ENCODE measurements at regions not wholly inside any gene's neighbourhood (a gene's known extent, or its start where the extent isn't known, plus 50 kb on each side); places are given as distances from the start of the nearest gene placed in this dataset.

GRCh38 chr15:61655881-61656280 lies 404.4 kb downstream of the VPS13C start:
- BruUV-seq (replicated peaks) = no TSS peak
- H3K27me3 ChIP-seq (ENCODE audit: control insufficient read depth in 2 of 2, insufficient read depth in 2 of 2, low read length in 2 of 2) = peaks cover 0 to 6% of the 10 kb centered on the region in 2 experiments; a peak in 1 of 5 replicates
- POLR2A ChIA-PET = interaction anchor here (1.1 to 1.4 kb wide), 2 partner anchors 10 to 21 kb away, joined by 3 read pairs; no protein-coding TSS in a partner anchor
- no peaks in the 10 kb centered on the region for H3K9me1 ChIP-seq (ENCODE audit: control insufficient read depth, insufficient read depth, low read length)
- no peak for FAIRE-seq
- H3K4me2 ChIP-seq (ENCODE audit: insufficient read depth, low read length) = no peak overlapping the region
- no peak overlapping the region for H3K4me3 ChIP-seq
- no peaks in the 10 kb centered on the region for H3K36me3 ChIP-seq (ENCODE audit: control insufficient read depth, insufficient read depth, low read length)
- no peak for ATAC-seq
- no peaks in the 10 kb centered on the region for H4K20me1 ChIP-seq (replicated peaks; ENCODE audit: control insufficient read depth, insufficient read depth, low read length)
- H2AFZ ChIP-seq (ENCODE audit: low read depth, low read length) = no peak overlapping the region
- TF ChIP-seq ADNP (tag; IDR thresholded peaks at IDR 0.05) = no peak
- TF ChIP-seq ATF3 (IDR thresholded peaks at IDR 0.05) = no peak
- no peak for TF ChIP-seq ATF3 (CRISPR knock-in tag; conservative IDR thresholded peaks at IDR 0.05)
- TF ChIP-seq ZNF354B (CRISPR knock-in tag; IDR thresholded peaks at IDR 0.05) = no peak
- H3K9ac ChIP-seq (ENCODE audit: insufficient read depth in 1 of 2, low read depth in 2 of 2, low read length in 2 of 2) = no peak overlapping the region
- no peak for DNase-seq (ENCODE audit: extremely low read depth in 1 of 4, low spot score in 3 of 4)
- intact Hi-C loops (cut with micrococcal nuclease) (no loop called here), in situ Hi-C loops (cut with MboI) (no loop called here)
- 0% methylated on average over 3 of the region's 3 CpGs for WGBS (ENCODE audit: insufficient coverage, low coverage, missing lambda C conversion rate)
- no peaks in the 10 kb centered on the region for H3K4me1 ChIP-seq (replicated peaks in 1 of 2; ENCODE audit: control insufficient read depth in 2 of 2, insufficient read depth in 2 of 2, low read length in 2 of 2)
- CTCF ChIA-PET (ENCODE audit: low intra/inter-chr PET ratio) = interaction anchor here (0.7 kb wide), 1 partner anchor 487 kb away, joined by 4 read pairs; no protein-coding TSS in a partner anchor
- H3K9me3 ChIP-seq (replicated peaks; ENCODE audit: control insufficient read depth, insufficient read depth, low read depth, low read length) = no peaks in the 10 kb centered on the region
- H3K79me2 ChIP-seq (ENCODE audit: control insufficient read depth, insufficient read depth, low read length) = no peaks in the 10 kb centered on the region
- H3K27ac ChIP-seq (ENCODE audit: extremely low read depth, low read depth, low read length) = no peak overlapping the region

GRCh38 chr15:61654918-61655317 lies 405.3 kb downstream of the VPS13C start:
- WGBS (ENCODE audit: insufficient coverage, low coverage, missing lambda C conversion rate) = 8% methylated on average over 12 of the region's 12 CpGs
- CTCF ChIA-PET (ENCODE audit: low intra/inter-chr PET ratio) = no interaction called here
- DNase-seq (ENCODE audit: extremely low read depth in 1 of 4, low spot score in 3 of 4) (no peak), ATAC-seq (no peak), FAIRE-seq (no peak)
- Histone ChIP-seq H3K27ac (ENCODE audit: extremely low read depth, low read depth, low read length) (no peak overlapping the region), H2AFZ (ENCODE audit: low read depth, low read length) (no peak overlapping the region), H3K79me2 (ENCODE audit: control insufficient read depth, insufficient read depth, low read length) (no peaks in the 10 kb centered on the region), H4K20me1 (replicated peaks; ENCODE audit: control insufficient read depth, insufficient read depth, low read length) (no peaks in the 10 kb centered on the region), H3K4me2 (ENCODE audit: insufficient read depth, low read length) (no peak overlapping the region), H3K27me3 (ENCODE audit: control insufficient read depth in 2 of 2, insufficient read depth in 2 of 2, low read length in 2 of 2) (peaks cover 0 to 6% of the 10 kb centered on the region in 2 experiments; a peak in 1 of 5 replicates), H3K4me1 (replicated peaks in 1 of 2; ENCODE audit: control insufficient read depth in 2 of 2, insufficient read depth in 2 of 2, low read length in 2 of 2) (no peaks in the 10 kb centered on the region), H3K9me1 (ENCODE audit: control insufficient read depth, insufficient read depth, low read length) (no peaks in the 10 kb centered on the region), H3K9ac (ENCODE audit: insufficient read depth in 1 of 2, low read depth in 2 of 2, low read length in 2 of 2) (no peak overlapping the region), H3K4me3 (no peak overlapping the region), H3K36me3 (ENCODE audit: control insufficient read depth, insufficient read depth, low read length) (no peaks in the 10 kb centered on the region), H3K9me3 (replicated peaks; ENCODE audit: control insufficient read depth, insufficient read depth, low read depth, low read length) (no peaks in the 10 kb centered on the region)
- in situ Hi-C loops (cut with MboI) = no loop called here
- POLR2A ChIA-PET = interaction anchor here (0.9 to 1.4 kb wide), 2 partner anchors 9 to 159 kb away, joined by 3 read pairs; no protein-coding TSS in a partner anchor
- intact Hi-C loops (cut with micrococcal nuclease) = no loop called here
- BruUV-seq (replicated peaks) = no TSS peak
- TF ChIP-seq CBX2 (IDR thresholded peaks at IDR 0.05; ENCODE audit: insufficient read depth, low read length, poor library complexity, severe bottlenecking) (no peak), NR2C2 (CRISPR knock-in tag; IDR thresholded peaks at IDR 0.05) (no peak), NR2C2 (tag; IDR thresholded peaks at IDR 0.05) (no peak), MYBL2 (IDR thresholded peaks at IDR 0.05; ENCODE audit: low read depth) (no peak), MYBL2 (CRISPR knock-in tag; IDR thresholded peaks at IDR 0.05; ENCODE audit: borderline replicate concordance) (no peak), THRA (IDR thresholded peaks at IDR 0.05) (no peak), TSHZ1 (CRISPR knock-in tag; IDR thresholded peaks at IDR 0.05) (no peak)

Measured in K562 (cell line).